DND-41 (cell line): ENCODE measurements at regions not wholly inside any gene's neighbourhood (a gene's known extent, or its start where the extent isn't known, plus 50 kb on each side); places are given as distances from the start of the nearest gene placed in this dataset.

ENCODE experiments used
- CTCF ChIP-seq: IDR thresholded peaks from 2 replicates; pipeline ENCODE4 v1.5.1; 2012; ENCODE audit warnings: borderline replicate concordance, low read length, moderate library complexity, mild to moderate bottlenecking; ENCODE audit not compliant: poor library complexity, severe bottlenecking; ENCODE audit errors: extremely low read depth
- EZH2 ChIP-seq: IDR thresholded peaks from 3 replicates; pipeline ENCODE4 v1.6.1; 2012; ENCODE audit warnings: borderline replicate concordance, low read depth, mild to moderate bottlenecking, moderate library complexity, low read length, inconsistent platforms; ENCODE audit not compliant: severe bottlenecking

GRCh38 chr2:144632809-144633208 is 112.9 kb upstream of the ZEB2 start:
- TF ChIP-seq CTCF: no peak
- TF ChIP-seq EZH2: no peak
